Type B pancreatic cell (in vitro differentiated cells): ENCODE measurements at regions not wholly inside any gene's neighbourhood (a gene's known extent, or its start where the extent isn't known, plus 50 kb on each side); places are given as distances from the start of the nearest gene placed in this dataset.

Experiments used
- DNase-seq: peaks from one replicate; pipeline ENCODE4 v3.0.0; 2021; ENCODE audit warnings: mixed read lengths; ENCODE audit not compliant: unreplicated experiment; ENCODE audit errors: extremely low spot score
- H3K27ac Mint-ChIP-seq: 2 replicates; pipeline ENCODE4 v1.8.0; 2021; ENCODE audit warnings: mild to moderate bottlenecking, mixed read lengths
- H3K27me3 Mint-ChIP-seq: 2 replicates; pipeline ENCODE4 v1.8.0; 2021; ENCODE audit warnings: mixed read lengths
- H3K36me3 Mint-ChIP-seq: 2 replicates; pipeline ENCODE4 v1.8.0; 2021; ENCODE audit warnings: mixed read lengths
- H3K4me1 Mint-ChIP-seq: one replicate; pipeline ENCODE4 v1.8.0; 2021; ENCODE audit warnings: mixed read lengths; ENCODE audit not compliant: unreplicated experiment
- H3K4me3 Mint-ChIP-seq: 2 replicates; pipeline ENCODE4 v1.8.0; 2021; ENCODE audit warnings: mild to moderate bottlenecking, mixed read lengths
- H3K9me3 Mint-ChIP-seq: 2 replicates; pipeline ENCODE4 v1.8.0; 2021; ENCODE audit warnings: mixed read lengths
- CTCF ChIP-seq: fragments of 200-600 bp; sonication (generic); conservative IDR thresholded peaks from 2 replicates; pipeline ENCODE4 v1.5.0; 2021; ENCODE audit warnings: antibody characterized with exemption, mild to moderate bottlenecking

- H3K9me3 Mint-ChIP-seq, result no peaks in the 10 kb centered on the region
- H3K27me3 Mint-ChIP-seq, result peaks cover 6% of the 10 kb centered on the region
- no peak overlapping the region for H3K27ac Mint-ChIP-seq
- peak; percentile 64 for DNase-seq
- H3K4me1 Mint-ChIP-seq, result no peaks in the 10 kb centered on the region
- no peaks in the 10 kb centered on the region for H3K36me3 Mint-ChIP-seq
- H3K4me3 Mint-ChIP-seq, result no peak overlapping the region
- no peak for TF ChIP-seq CTCF
Observed at GRCh38 chr20:40770564-40771307, 81.7 kb upstream of the MAFB start.

GRCh38 chr20:40771308-40771610 is 82.2 kb upstream of the MAFB start:
- Mint-ChIP-seq H3K27ac (no peak overlapping the region), H3K4me1 (no peaks in the 10 kb centered on the region)

GRCh38 chr20:40771848-40772511 is 82.9 kb upstream of the MAFB start:
- no peak overlapping the region for H3K27ac Mint-ChIP-seq
- peaks cover 7% of the 10 kb centered on the region for H3K4me1 Mint-ChIP-seq
- H3K4me3 Mint-ChIP-seq, result no peak overlapping the region
- H3K36me3 Mint-ChIP-seq, result no peaks in the 10 kb centered on the region
- no peak for TF ChIP-seq CTCF
- DNase-seq, result peak; percentile 40
- H3K27me3 Mint-ChIP-seq, result peaks cover 6% of the 10 kb centered on the region
- H3K9me3 Mint-ChIP-seq, result no peaks in the 10 kb centered on the region

More at GRCh38 chr20:40771308-40771610, 82.2 kb upstream of the MAFB start:
- no peaks in the 10 kb centered on the region for H3K9me3 Mint-ChIP-seq
- no peaks in the 10 kb centered on the region for H3K36me3 Mint-ChIP-seq
- DNase-seq, result no peak
- peaks cover 6% of the 10 kb centered on the region for H3K27me3 Mint-ChIP-seq
- no peak overlapping the region for H3K4me3 Mint-ChIP-seq
- TF ChIP-seq CTCF, result no peak

GRCh38 chr20:40773376-40773775 is 84.3 kb upstream of the MAFB start:
- no peak for DNase-seq
- Mint-ChIP-seq H3K4me3 (no peak overlapping the region), H3K9me3 (no peaks in the 10 kb centered on the region), H3K36me3 (no peaks in the 10 kb centered on the region), H3K27me3 (peaks cover 7% of the 10 kb centered on the region), H3K27ac (no peak overlapping the region), H3K4me1 (peaks cover 8% of the 10 kb centered on the region)
- TF ChIP-seq CTCF, result no peak

- Mint-ChIP-seq H3K27ac (no peak overlapping the region), H3K9me3 (no peaks in the 10 kb centered on the region)
Observed at GRCh38 chr20:40774252-40774651, 85.2 kb upstream of the MAFB start.

More at GRCh38 chr20:40774252-40774651, 85.2 kb upstream of the MAFB start:
- no peak for DNase-seq
- peaks cover 8% of the 10 kb centered on the region for H3K4me1 Mint-ChIP-seq
- peaks cover 10% of the 10 kb centered on the region for H3K27me3 Mint-ChIP-seq
- H3K4me3 Mint-ChIP-seq, result no peak overlapping the region
- no peaks in the 10 kb centered on the region for H3K36me3 Mint-ChIP-seq
- TF ChIP-seq CTCF, result no peak
